ENCODE measurements at regions not wholly inside any gene's neighbourhood (a gene's known extent, or its start where the extent isn't known, plus 50 kb on each side); places are given as distances from the start of the nearest gene placed in this dataset.
"Not testable (repeated sequence)": the region's sequence is repeated elsewhere in the genome, so short reads cannot be mapped to it uniquely, and the experiment has no call there.

DNA sequence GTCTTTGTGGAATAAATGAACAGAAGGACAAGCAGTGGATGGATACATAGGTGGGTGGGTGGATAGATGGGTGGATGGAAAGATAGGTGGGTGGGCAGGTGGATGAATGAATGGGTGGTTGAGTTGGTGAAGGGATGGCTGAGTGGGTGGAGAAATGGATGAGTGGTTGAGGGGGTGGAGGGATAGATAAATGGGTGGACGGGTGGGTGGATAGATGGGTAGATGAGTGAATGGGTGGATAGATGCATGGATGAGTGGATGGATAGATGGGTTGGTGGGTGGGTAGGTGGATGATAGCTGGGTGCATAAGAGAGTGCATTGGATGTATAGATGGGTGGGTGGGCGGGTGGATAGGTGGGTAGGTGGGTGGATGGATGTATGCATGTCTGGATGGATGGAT is 63.5 kb downstream of the UNC93B1 start:
- H3K4me1 ChIP-seq (ENCODE audit: control insufficient read depth in 3 of 3, insufficient read depth in 3 of 3, low read length in 3 of 3); H3K27me3 ChIP-seq (ENCODE audit: control insufficient read depth in 3 of 3, insufficient read depth in 3 of 3, low read length in 3 of 3): not testable (repeated sequence)

DNA sequence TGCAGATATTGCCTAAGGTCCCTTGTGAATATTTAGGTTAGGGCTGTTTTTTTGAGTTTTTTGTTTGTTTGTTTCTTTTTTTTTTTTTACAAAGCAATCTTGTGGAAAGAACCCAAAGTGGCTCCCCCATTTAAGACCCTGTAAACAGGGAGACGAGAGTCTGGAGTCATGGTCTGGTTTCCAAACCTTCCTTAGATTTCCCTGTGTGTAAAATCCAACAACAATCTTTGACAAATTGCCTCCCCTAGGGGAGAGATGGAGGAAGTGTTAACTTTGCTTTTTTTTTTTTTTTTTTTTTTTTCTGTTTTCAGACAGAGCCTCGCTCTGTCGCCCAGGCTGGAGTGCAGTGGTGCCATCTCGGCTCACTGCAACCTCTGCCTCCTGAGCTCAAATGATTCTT is 64.9 kb downstream of the UNC93B1 start:
- H3K4me3 ChIP-seq (ENCODE audit: low read length in 3 of 3); H3K27ac ChIP-seq (ENCODE audit: low read depth, low read length); H3K9me3 ChIP-seq (ENCODE audit: control insufficient read depth in 3 of 3, low read length in 3 of 3); H3K36me3 ChIP-seq (ENCODE audit: control insufficient read depth in 3 of 3, insufficient read depth in 3 of 3, low read length in 3 of 3); H3K9ac ChIP-seq (ENCODE audit: low read depth in 1 of 3, low read length in 3 of 3); H3K4me1 ChIP-seq (ENCODE audit: control insufficient read depth in 3 of 3, insufficient read depth in 3 of 3, low read length in 3 of 3); H3K27me3 ChIP-seq (ENCODE audit: control insufficient read depth in 3 of 3, insufficient read depth in 3 of 3, low read length in 3 of 3): not testable (repeated sequence)

More for the DNA sequence above, 63.5 kb downstream of the UNC93B1 start:
- not testable (repeated sequence) for H3K27ac ChIP-seq (ENCODE audit: low read depth, low read length); H3K36me3 ChIP-seq (ENCODE audit: control insufficient read depth in 3 of 3, insufficient read depth in 3 of 3, low read length in 3 of 3); H3K4me3 ChIP-seq (ENCODE audit: low read length in 3 of 3); H3K9me3 ChIP-seq (ENCODE audit: control insufficient read depth in 3 of 3, low read length in 3 of 3); H3K9ac ChIP-seq (ENCODE audit: low read depth in 1 of 3, low read length in 3 of 3)

DNA sequence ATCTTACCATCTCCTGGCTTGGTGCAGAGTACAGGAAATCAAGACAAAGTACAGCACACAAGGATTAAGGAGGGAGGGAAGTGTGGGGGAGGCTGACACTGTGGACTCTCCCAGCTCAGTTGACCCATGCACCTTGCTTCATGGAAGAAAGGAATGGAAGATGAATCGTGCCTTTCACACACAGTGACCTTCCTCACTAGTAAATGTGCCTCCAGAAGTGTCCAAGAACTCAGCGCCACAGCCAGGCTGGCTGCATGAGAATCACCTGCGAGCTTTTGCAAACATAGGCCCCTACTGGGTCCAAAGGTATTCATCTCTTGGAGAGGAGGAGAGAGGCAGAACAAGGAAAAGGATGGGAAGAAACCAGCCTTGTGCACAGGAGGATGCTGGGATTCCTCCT is 65.5 kb downstream of the UNC93B1 start:
- not testable (repeated sequence) for H3K9ac ChIP-seq (ENCODE audit: low read depth in 1 of 3, low read length in 3 of 3); H3K4me3 ChIP-seq (ENCODE audit: low read length in 3 of 3); H3K27ac ChIP-seq (ENCODE audit: low read depth, low read length); H3K27me3 ChIP-seq (ENCODE audit: control insufficient read depth in 3 of 3, insufficient read depth in 3 of 3, low read length in 3 of 3); H3K4me1 ChIP-seq (ENCODE audit: control insufficient read depth in 3 of 3, insufficient read depth in 3 of 3, low read length in 3 of 3); H3K9me3 ChIP-seq (ENCODE audit: control insufficient read depth in 3 of 3, low read length in 3 of 3); H3K36me3 ChIP-seq (ENCODE audit: control insufficient read depth in 3 of 3, insufficient read depth in 3 of 3, low read length in 3 of 3)

DNA sequence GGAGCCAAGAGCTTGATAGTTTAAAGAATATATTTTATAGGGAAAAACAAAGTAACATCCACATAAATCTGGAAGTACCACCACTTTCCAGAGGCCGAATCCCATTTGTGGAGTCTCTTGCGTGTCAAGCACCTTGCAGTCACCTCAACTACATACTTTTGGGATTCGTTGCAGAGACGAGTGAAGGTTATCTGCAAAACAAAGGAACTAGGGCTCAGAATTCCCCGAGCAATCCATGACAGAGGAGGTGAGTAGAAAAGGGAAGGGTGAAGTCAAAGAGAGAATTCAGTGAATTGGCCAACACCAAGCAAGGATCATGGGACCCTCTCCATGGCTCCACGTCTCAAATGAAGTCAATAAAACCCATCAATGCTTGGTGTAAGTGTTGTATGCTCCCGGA is 80.3 kb downstream of the UNC93B1 start:
- not testable (repeated sequence) for H3K4me3 ChIP-seq (ENCODE audit: low read length in 3 of 3)

DNA sequence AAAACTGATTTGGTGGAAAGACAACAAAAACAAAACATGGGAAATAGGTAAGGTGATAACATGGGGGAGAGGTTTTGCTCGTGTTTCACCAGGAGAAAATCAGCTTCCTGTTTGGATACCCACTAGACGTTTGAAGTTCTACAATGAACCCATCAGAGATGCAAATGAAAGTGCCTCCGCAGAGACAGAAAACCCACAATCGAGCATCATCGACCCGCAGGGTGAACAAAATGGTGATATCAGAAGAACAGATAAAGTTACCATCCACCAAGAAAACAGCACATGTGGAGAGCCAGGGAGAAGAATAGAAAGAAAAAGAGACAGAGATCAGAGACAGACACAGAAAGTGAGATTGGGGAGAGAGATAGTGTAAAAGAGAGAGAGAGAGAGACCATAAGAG is 83.4 kb downstream of the UNC93B1 start:
- H3K9me3 ChIP-seq (ENCODE audit: control insufficient read depth in 3 of 3, low read length in 3 of 3); H3K4me3 ChIP-seq (ENCODE audit: low read length in 3 of 3); H3K4me1 ChIP-seq (ENCODE audit: control insufficient read depth in 3 of 3, insufficient read depth in 3 of 3, low read length in 3 of 3); H3K27me3 ChIP-seq (ENCODE audit: control insufficient read depth in 3 of 3, insufficient read depth in 3 of 3, low read length in 3 of 3); H3K36me3 ChIP-seq (ENCODE audit: control insufficient read depth in 3 of 3, insufficient read depth in 3 of 3, low read length in 3 of 3); H3K9ac ChIP-seq (ENCODE audit: low read depth in 1 of 3, low read length in 3 of 3); H3K27ac ChIP-seq (ENCODE audit: low read depth, low read length): not testable (repeated sequence)

More for the DNA sequence above, 80.3 kb downstream of the UNC93B1 start:
- not testable (repeated sequence) for H3K9me3 ChIP-seq (ENCODE audit: control insufficient read depth in 3 of 3, low read length in 3 of 3); H3K27ac ChIP-seq (ENCODE audit: low read depth, low read length); H3K27me3 ChIP-seq (ENCODE audit: control insufficient read depth in 3 of 3, insufficient read depth in 3 of 3, low read length in 3 of 3); H3K9ac ChIP-seq (ENCODE audit: low read depth in 1 of 3, low read length in 3 of 3); H3K36me3 ChIP-seq (ENCODE audit: control insufficient read depth in 3 of 3, insufficient read depth in 3 of 3, low read length in 3 of 3); H3K4me1 ChIP-seq (ENCODE audit: control insufficient read depth in 3 of 3, insufficient read depth in 3 of 3, low read length in 3 of 3)

DNA sequence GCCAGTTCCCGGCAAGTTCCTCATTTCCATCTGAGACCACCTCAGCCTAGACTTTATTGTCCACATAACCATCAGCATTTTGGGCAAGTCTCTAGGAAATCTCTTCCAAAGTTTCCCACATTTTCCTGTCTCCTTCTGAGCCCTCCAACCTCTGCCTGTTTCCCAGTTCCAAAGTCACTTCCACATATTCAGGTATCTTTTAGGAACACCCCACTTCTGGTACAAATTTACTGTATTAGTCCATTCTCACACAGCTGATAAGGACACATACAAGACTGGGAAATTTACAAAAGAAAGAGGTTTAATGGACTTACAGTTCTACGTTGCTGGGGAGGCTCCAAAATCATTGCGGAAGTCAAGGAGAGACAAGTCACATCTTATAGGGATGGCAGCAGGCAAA is 91.7 kb downstream of the UNC93B1 start:
- not testable (repeated sequence) for H3K27ac ChIP-seq (ENCODE audit: low read depth, low read length); H3K36me3 ChIP-seq (ENCODE audit: control insufficient read depth in 3 of 3, insufficient read depth in 3 of 3, low read length in 3 of 3); H3K4me3 ChIP-seq (ENCODE audit: low read length in 3 of 3); H3K27me3 ChIP-seq (ENCODE audit: control insufficient read depth in 3 of 3, insufficient read depth in 3 of 3, low read length in 3 of 3); H3K4me1 ChIP-seq (ENCODE audit: control insufficient read depth in 3 of 3, insufficient read depth in 3 of 3, low read length in 3 of 3); H3K9me3 ChIP-seq (ENCODE audit: control insufficient read depth in 3 of 3, low read length in 3 of 3); H3K9ac ChIP-seq (ENCODE audit: low read depth in 1 of 3, low read length in 3 of 3)

DNA sequence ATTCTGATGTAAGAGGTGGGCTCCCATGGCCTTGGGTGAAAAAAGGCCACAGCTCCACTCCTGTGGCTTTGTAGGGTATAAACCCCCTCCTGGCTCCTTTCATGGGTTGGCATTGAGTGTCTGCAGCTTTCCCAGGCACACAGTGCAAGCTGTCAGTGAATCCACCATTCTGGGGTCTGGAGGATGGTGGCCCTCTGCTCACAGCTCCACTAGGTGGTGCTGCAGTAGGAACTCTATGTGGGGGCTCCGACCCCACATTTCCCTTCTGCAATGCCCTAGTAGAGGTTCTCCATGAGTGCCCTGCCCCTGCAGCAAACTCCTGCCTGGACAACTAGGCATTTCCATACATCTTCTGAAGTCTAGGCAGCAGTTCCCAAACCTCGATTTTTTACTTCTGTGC is 92.7 kb downstream of the UNC93B1 start:
- not testable (repeated sequence) for H3K27me3 ChIP-seq (ENCODE audit: control insufficient read depth in 3 of 3, insufficient read depth in 3 of 3, low read length in 3 of 3); H3K4me3 ChIP-seq (ENCODE audit: low read length in 3 of 3); H3K27ac ChIP-seq (ENCODE audit: low read depth, low read length); H3K4me1 ChIP-seq (ENCODE audit: control insufficient read depth in 3 of 3, insufficient read depth in 3 of 3, low read length in 3 of 3); H3K36me3 ChIP-seq (ENCODE audit: control insufficient read depth in 3 of 3, insufficient read depth in 3 of 3, low read length in 3 of 3); H3K9me3 ChIP-seq (ENCODE audit: control insufficient read depth in 3 of 3, low read length in 3 of 3); H3K9ac ChIP-seq (ENCODE audit: low read depth in 1 of 3, low read length in 3 of 3)

DNA sequence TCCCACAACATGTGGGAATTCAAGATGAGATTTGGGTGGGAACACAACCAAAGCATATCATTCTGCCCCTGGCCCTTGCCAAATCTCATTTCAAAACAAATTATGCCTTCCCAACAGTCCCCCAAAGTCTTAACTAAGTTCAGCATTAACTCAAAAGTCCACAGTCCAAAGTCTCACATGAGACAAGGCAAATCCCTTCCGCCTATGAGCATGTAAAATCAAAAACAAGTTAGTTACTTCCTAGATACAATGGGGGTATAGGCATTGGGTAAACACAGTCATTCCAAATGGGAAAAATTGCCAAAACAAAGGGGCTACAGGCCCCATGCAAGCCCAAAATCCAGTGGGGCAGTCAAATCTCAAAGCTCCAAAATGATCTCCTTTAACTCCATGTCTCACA is 93.1 kb downstream of the UNC93B1 start:
- H3K9ac ChIP-seq (ENCODE audit: low read depth in 1 of 3, low read length in 3 of 3); H3K36me3 ChIP-seq (ENCODE audit: control insufficient read depth in 3 of 3, insufficient read depth in 3 of 3, low read length in 3 of 3); H3K27me3 ChIP-seq (ENCODE audit: control insufficient read depth in 3 of 3, insufficient read depth in 3 of 3, low read length in 3 of 3); H3K4me1 ChIP-seq (ENCODE audit: control insufficient read depth in 3 of 3, insufficient read depth in 3 of 3, low read length in 3 of 3); H3K9me3 ChIP-seq (ENCODE audit: control insufficient read depth in 3 of 3, low read length in 3 of 3); H3K27ac ChIP-seq (ENCODE audit: low read depth, low read length); H3K4me3 ChIP-seq (ENCODE audit: low read length in 3 of 3): not testable (repeated sequence)

DNA sequence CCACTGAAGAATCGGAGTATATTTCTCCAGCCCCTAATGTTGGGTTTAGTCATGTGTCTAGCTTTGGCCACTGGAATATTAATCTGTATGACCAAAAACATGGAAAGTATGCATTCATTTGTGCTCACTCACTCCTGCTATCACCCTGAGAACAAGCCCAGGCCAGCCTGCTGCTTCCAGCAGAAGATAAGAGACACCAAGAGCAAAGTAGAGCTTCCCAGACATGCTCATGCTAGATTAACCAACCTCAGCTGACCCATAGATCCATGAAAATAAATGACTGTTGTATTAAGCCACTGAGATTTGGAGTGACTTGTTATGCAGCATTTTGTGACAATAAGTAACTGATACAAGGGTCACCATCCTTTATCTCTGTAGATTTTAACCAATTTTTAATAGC is 96.9 kb downstream of the UNC93B1 start:
- H3K4me1 ChIP-seq (ENCODE audit: control insufficient read depth in 3 of 3, insufficient read depth in 3 of 3, low read length in 3 of 3); H3K27ac ChIP-seq (ENCODE audit: low read depth, low read length); H3K27me3 ChIP-seq (ENCODE audit: control insufficient read depth in 3 of 3, insufficient read depth in 3 of 3, low read length in 3 of 3); H3K9me3 ChIP-seq (ENCODE audit: control insufficient read depth in 3 of 3, low read length in 3 of 3); H3K4me3 ChIP-seq (ENCODE audit: low read length in 3 of 3); H3K9ac ChIP-seq (ENCODE audit: low read depth in 1 of 3, low read length in 3 of 3); H3K36me3 ChIP-seq (ENCODE audit: control insufficient read depth in 3 of 3, insufficient read depth in 3 of 3, low read length in 3 of 3): not testable (repeated sequence)

DNA sequence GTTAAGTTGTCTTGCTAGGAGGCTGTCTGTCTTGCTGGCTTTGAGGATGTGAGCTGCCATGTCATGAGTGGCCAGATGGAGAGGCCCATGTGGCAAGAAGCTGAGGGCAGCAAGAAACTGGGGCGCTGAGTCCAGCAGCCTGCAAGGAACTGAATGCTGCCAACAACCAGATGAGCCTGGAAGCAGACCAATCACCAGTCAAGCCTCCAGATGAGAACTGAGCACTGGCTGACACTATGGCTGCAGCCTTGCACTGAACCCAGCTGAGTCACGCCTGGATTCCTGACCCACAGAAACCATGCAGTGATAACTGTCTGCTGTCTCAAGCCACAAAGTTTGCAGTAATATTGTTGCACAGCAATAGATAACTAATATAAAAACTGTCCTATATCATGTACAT is 104.4 kb downstream of the UNC93B1 start:
- not testable (repeated sequence) for H3K27ac ChIP-seq (ENCODE audit: low read depth, low read length)

DNA sequence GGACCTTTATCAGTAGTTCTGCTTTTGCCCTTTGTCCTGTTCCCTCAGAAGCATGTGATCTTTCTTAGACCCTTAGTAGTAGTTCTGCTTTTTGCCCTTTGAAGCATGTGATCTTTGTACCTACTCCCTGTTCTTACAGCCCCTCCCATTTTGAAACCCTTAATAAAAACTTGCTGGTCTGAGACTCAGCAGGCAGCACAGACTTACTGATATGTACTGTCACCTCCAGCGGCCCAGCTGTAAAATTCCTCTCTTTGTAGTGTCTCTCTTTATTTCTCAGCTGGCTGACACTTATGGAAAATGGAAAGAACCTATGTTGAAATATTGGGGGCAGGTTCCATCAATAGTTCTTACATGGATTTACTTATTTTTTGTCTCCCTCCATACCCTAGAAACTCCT is 110.4 kb downstream of the UNC93B1 start:
- not testable (repeated sequence) for H3K9ac ChIP-seq (ENCODE audit: low read depth in 1 of 3, low read length in 3 of 3); H3K36me3 ChIP-seq (ENCODE audit: control insufficient read depth in 3 of 3, insufficient read depth in 3 of 3, low read length in 3 of 3); H3K27ac ChIP-seq (ENCODE audit: low read depth, low read length); H3K9me3 ChIP-seq (ENCODE audit: control insufficient read depth in 3 of 3, low read length in 3 of 3); H3K4me1 ChIP-seq (ENCODE audit: control insufficient read depth in 3 of 3, insufficient read depth in 3 of 3, low read length in 3 of 3); H3K27me3 ChIP-seq (ENCODE audit: control insufficient read depth in 3 of 3, insufficient read depth in 3 of 3, low read length in 3 of 3); H3K4me3 ChIP-seq (ENCODE audit: low read length in 3 of 3)

More for the DNA sequence above, 104.4 kb downstream of the UNC93B1 start:
- not testable (repeated sequence) for H3K4me1 ChIP-seq (ENCODE audit: control insufficient read depth in 3 of 3, insufficient read depth in 3 of 3, low read length in 3 of 3); H3K36me3 ChIP-seq (ENCODE audit: control insufficient read depth in 3 of 3, insufficient read depth in 3 of 3, low read length in 3 of 3); H3K27me3 ChIP-seq (ENCODE audit: control insufficient read depth in 3 of 3, insufficient read depth in 3 of 3, low read length in 3 of 3); H3K9me3 ChIP-seq (ENCODE audit: control insufficient read depth in 3 of 3, low read length in 3 of 3); H3K9ac ChIP-seq (ENCODE audit: low read depth in 1 of 3, low read length in 3 of 3); H3K4me3 ChIP-seq (ENCODE audit: low read length in 3 of 3)

Data from skeletal muscle tissue (tissue), 3 donors.